ENCODE measurements at regions not wholly inside any gene's neighbourhood (a gene's known extent, or its start where the extent isn't known, plus 50 kb on each side); places are given as distances from the start of the nearest gene placed in this dataset.

GRCh38 chr12:67442347-67442841, 173.2 kb downstream of the CAND1 start:
- Histone ChIP-seq H2AK5ac (ENCODE audit: low read depth, low read length) (no peak overlapping the region), H3K4ac (ENCODE audit: low read depth, low read length) (no peak overlapping the region), H3K79me1 (ENCODE audit: low read depth in 1 of 2, low read length in 2 of 2) (no peaks in the 10 kb centered on the region), H2BK120ac (ENCODE audit: low read depth, low read length) (no peak overlapping the region), H2BK15ac (ENCODE audit: low read depth, low read length) (no peak overlapping the region), H4K8ac (ENCODE audit: low read depth in 2 of 2, low read length in 2 of 2) (no peak overlapping the region), H2AFZ (replicated peaks; ENCODE audit: low read length, poor library complexity) (peak overlapping the region; percentile 45), H3K9me1 (ENCODE audit: insufficient read depth, low read length) (0 out of 2 replicates have a peak, but pooled peaks cover 3% of the 10 kb centered on the region), H3K36me3 (ENCODE audit: control insufficient read depth, insufficient read depth, low read length) (no peaks in the 10 kb centered on the region), H3K9me3 (ENCODE audit: control insufficient read depth, insufficient read depth, low read length) (no peaks in the 10 kb centered on the region), H4K5ac (ENCODE audit: low read depth, low read length) (no peak overlapping the region), H2AK9ac (replicated peaks; ENCODE audit: low read depth, low read length, poor library complexity) (no peak overlapping the region), H3K4me2 (ENCODE audit: low read depth, low read length) (no peak overlapping the region), H2BK20ac (ENCODE audit: low read depth, low read length) (no peak overlapping the region), H2BK5ac (ENCODE audit: low read depth, low read length, poor library complexity, severe bottlenecking) (no peak overlapping the region), H3K9ac (ENCODE audit: low read depth, low read length) (no peak overlapping the region; the same call in 1 of the 2 replicates), H4K91ac (ENCODE audit: insufficient read depth, low read depth, low read length) (no peak overlapping the region), H3K4me3 (ENCODE audit: insufficient read depth, low read depth, low read length) (no peak overlapping the region), H3K27ac (ENCODE audit: insufficient read depth, low read length) (no peak overlapping the region), H3K23ac (ENCODE audit: low read depth, low read length) (no peak overlapping the region), H3K18ac (ENCODE audit: low read depth, low read length) (no peak overlapping the region), H3K14ac (replicated peaks; ENCODE audit: low read depth, low read length) (no peak overlapping the region; the same call in 1 of the 2 replicates), H3K56ac (ENCODE audit: extremely low read depth, insufficient read depth, low read length) (no peak overlapping the region), H4K20me1 (ENCODE audit: insufficient read depth, low read length) (no peaks in the 10 kb centered on the region), H3K4me1 (ENCODE audit: control insufficient read depth, insufficient read depth, low read length) (no peaks in the 10 kb centered on the region), H3K27me3 (ENCODE audit: control insufficient read depth, insufficient read depth, low read length) (no peaks in the 10 kb centered on the region; the same call in 1 of the 2 replicates)
- no peak for TF ChIP-seq ELK1 (IDR thresholded peaks at IDR 0.05; ENCODE audit: borderline replicate concordance, low read depth, low read length)
- no peak for TF ChIP-seq CTCF (conservative IDR thresholded peaks at IDR 0.05; ENCODE audit: low read depth, low read length)
- no peak for TF ChIP-seq NFE2L2 (IDR thresholded peaks at IDR 0.05; ENCODE audit: low read depth, low read length)
- no peak for TF ChIP-seq SMC3 (IDR thresholded peaks at IDR 0.05; ENCODE audit: low read depth, low read length)
- no peak for TF ChIP-seq MAFK (IDR thresholded peaks at IDR 0.05; ENCODE audit: low read depth, low read length)
- TF ChIP-seq MAZ (IDR thresholded peaks at IDR 0.05; ENCODE audit: borderline replicate concordance, low read depth, low read length): no peak
- no peak for TF ChIP-seq RAD21 (IDR thresholded peaks at IDR 0.05; ENCODE audit: low read length)
- no peak for TF ChIP-seq POLR2A (IDR thresholded peaks at IDR 0.05; ENCODE audit: low read depth, low read length)
- no peak for TF ChIP-seq FOS (IDR thresholded peaks at IDR 0.05; ENCODE audit: low read depth, low read length)
- TF ChIP-seq CEBPB (IDR thresholded peaks at IDR 0.05; ENCODE audit: low read depth, low read length): no peak
- TF ChIP-seq RFX5 (IDR thresholded peaks at IDR 0.05; ENCODE audit: low read depth, low read length): no peak
- no peak for TF ChIP-seq CHD1 (IDR thresholded peaks at IDR 0.05; ENCODE audit: low read depth, low read length)
- no peak for TF ChIP-seq RCOR1 (IDR thresholded peaks at IDR 0.05; ENCODE audit: insufficient replicate concordance, low read length)
- no peak for TF ChIP-seq MXI1 (IDR thresholded peaks at IDR 0.05; ENCODE audit: borderline replicate concordance, low read depth, low read length)
- TF ChIP-seq BHLHE40 (IDR thresholded peaks at IDR 0.05; ENCODE audit: low read depth, low read length): no peak
- no peak for TF ChIP-seq USF2 (IDR thresholded peaks at IDR 0.05; ENCODE audit: low read depth, low read length)
- WGBS, 2 experiments (ENCODE audit: extremely low coverage in 2 of 2, insufficient read length in 1 of 2): no CpG with 5 or more reads among the region's 11 CpGs
- DNase-seq (no peak), ATAC-seq (ENCODE audit: low read depth) (no peak)
- POLR2A ChIA-PET (ENCODE audit: unreplicated experiment): no interaction called here
- dilution Hi-C loops (cut with HindIII; ENCODE audit: low sequenced_read_pairs, unreplicated experiment) (no loop called here), intact Hi-C loops (cut with micrococcal nuclease) (loop anchor here (5.0 kb wide), 2 partner anchors 205 to 280 kb away; partner anchors contain the start of gene DYRK2), in situ Hi-C loops (cut with MboI; ENCODE audit: low sequenced_read_pairs) (loop anchor here (10.0 kb wide), 1 partner anchor 502 kb away; no protein-coding TSS in a partner anchor)
- no TSS peak for BruUV-seq (replicated peaks)
- CTCF ChIA-PET: interaction anchor here (1.9 kb wide), 1 partner anchor 501 kb away, joined by 4 read pairs; no protein-coding TSS in a partner anchor
